Neural progenitor cell (in vitro differentiated cells): ENCODE measurements at regions not wholly inside any gene's neighbourhood (a gene's known extent, or its start where the extent isn't known, plus 50 kb on each side); places are given as distances from the start of the nearest gene placed in this dataset.

Source experiments
- DNase-seq: peaks from one replicate; pipeline ENCODE4 v3.0.0-alpha.2; 2016; ENCODE audit warnings: low spot score
- H2AFZ ChIP-seq: fragments of 200-600 bp; sonication (generic); replicated peaks from 2 replicates; pipeline ENCODE4 v1.6.1; 2016; ENCODE audit warnings: antibody characterized with exemption
- H3F3A ChIP-seq: fragments of 200-600 bp; sonication (generic); 2 replicates; pipeline ENCODE4 v1.6.1; 2016; ENCODE audit warnings: antibody characterized with exemption, low read depth
- H3K27ac ChIP-seq: fragments of 200-600 bp; sonication (generic); 2 replicates; pipeline ENCODE4 v1.5.1; 2016; ENCODE audit warnings: mild to moderate bottlenecking
- H3K27me3 ChIP-seq: fragments of 200-600 bp; sonication (generic); 2 replicates; pipeline ENCODE4 v1.6.1; 2016; ENCODE audit warnings: mild to moderate bottlenecking, moderate library complexity
- H3K36me3 ChIP-seq: fragments of 200-600 bp; sonication (generic); 2 replicates; pipeline ENCODE4 v1.5.1; 2016
- H3K4me1 ChIP-seq: fragments of 200-600 bp; sonication (generic); 2 replicates; pipeline ENCODE4 v1.6.1; 2016; ENCODE audit warnings: mixed run types
- H3K4me2 ChIP-seq: fragments of 200-600 bp; sonication (generic); 2 replicates; pipeline ENCODE4 v1.6.1; 2016
- H3K4me3 ChIP-seq: fragments of 200-600 bp; sonication (generic); 2 replicates; pipeline ENCODE4 v1.5.1; 2016
- H3K79me2 ChIP-seq: fragments of 200-600 bp; sonication (generic); 2 replicates; pipeline ENCODE4 v1.6.1; 2016; ENCODE audit warnings: low read depth
- H3K9ac ChIP-seq: fragments of 200-600 bp; sonication (generic); 2 replicates; pipeline ENCODE4 v1.6.1; 2016
- H3K9me3 ChIP-seq: fragments of 200-600 bp; sonication (generic); 2 replicates; pipeline ENCODE4 v1.5.1; 2016; ENCODE audit warnings: low read depth
- H4K20me1 ChIP-seq: fragments of 200-600 bp; sonication (generic); 2 replicates; pipeline ENCODE4 v1.6.1; 2016; ENCODE audit warnings: low read depth
- H3K27ac Mint-ChIP-seq: 3 replicates; pipeline ENCODE4 v1.8.0; 2021; ENCODE audit warnings: mixed read lengths
- H3K27me3 Mint-ChIP-seq: 2 replicates; pipeline ENCODE4 v1.8.0; 2022; ENCODE audit warnings: low read depth, mild to moderate bottlenecking, inconsistent platforms, moderate library complexity, mixed read lengths; ENCODE audit not compliant: insufficient read depth
- H3K36me3 Mint-ChIP-seq: 3 replicates; pipeline ENCODE4 v1.8.0; 2021; ENCODE audit warnings: mixed read lengths
- H3K4me1 Mint-ChIP-seq: 3 replicates; pipeline ENCODE4 v1.8.0; 2021; ENCODE audit warnings: mixed read lengths
- H3K4me3 Mint-ChIP-seq: 3 replicates; pipeline ENCODE4 v1.8.0; 2021; ENCODE audit warnings: mild to moderate bottlenecking, moderate library complexity, mixed read lengths
- H3K9me3 Mint-ChIP-seq: 3 replicates; pipeline ENCODE4 v1.8.0; 2020; ENCODE audit warnings: mixed read lengths
- EZH2 ChIP-seq: fragments of 200-600 bp; sonication (generic); IDR thresholded peaks from 2 replicates; pipeline ENCODE4 v1.6.1; 2017; ENCODE audit warnings: antibody characterized with exemption, mild to moderate bottlenecking, moderate library complexity
- EZH2phosphoT487 ChIP-seq: fragments of 200-600 bp; sonication (generic); IDR thresholded peaks from 2 replicates; pipeline ENCODE4 v1.6.1; 2017; ENCODE audit warnings: antibody characterized with exemption
- TF ChIP-seq, protein P1 (sequence below): fragments of 200-600 bp; sonication (generic); IDR thresholded peaks from 2 replicates; pipeline ENCODE4 v1.5.1; 2017; ENCODE audit warnings: antibody characterized with exemption, mild to moderate bottlenecking

DNA sequence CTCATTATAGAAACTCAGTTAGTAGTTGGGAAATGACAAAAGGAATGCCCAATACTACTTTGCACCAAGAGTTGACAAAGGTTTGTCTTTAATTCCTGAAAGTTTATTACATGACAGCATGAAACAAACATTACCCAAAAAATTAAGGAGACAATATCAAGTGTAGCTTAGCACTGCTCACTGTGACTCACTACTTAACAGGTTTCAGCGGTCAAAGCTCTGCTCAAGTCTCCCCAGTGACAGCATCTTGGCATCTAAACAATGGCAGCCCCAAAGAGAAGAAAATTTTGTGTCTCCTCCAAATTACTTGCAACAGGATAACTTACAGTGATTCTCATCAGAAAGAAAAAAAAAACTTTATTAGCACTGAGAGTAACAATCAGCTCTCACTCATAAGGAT is 1030.2 kb downstream of the EFNA5 start:
- no peaks in the 10 kb centered on the region for H3K9me3 Mint-ChIP-seq
- TF ChIP-seq EZH2 (no peak), EZH2phosphoT487 (no peak)
- TF ChIP-seq, protein P1, sequence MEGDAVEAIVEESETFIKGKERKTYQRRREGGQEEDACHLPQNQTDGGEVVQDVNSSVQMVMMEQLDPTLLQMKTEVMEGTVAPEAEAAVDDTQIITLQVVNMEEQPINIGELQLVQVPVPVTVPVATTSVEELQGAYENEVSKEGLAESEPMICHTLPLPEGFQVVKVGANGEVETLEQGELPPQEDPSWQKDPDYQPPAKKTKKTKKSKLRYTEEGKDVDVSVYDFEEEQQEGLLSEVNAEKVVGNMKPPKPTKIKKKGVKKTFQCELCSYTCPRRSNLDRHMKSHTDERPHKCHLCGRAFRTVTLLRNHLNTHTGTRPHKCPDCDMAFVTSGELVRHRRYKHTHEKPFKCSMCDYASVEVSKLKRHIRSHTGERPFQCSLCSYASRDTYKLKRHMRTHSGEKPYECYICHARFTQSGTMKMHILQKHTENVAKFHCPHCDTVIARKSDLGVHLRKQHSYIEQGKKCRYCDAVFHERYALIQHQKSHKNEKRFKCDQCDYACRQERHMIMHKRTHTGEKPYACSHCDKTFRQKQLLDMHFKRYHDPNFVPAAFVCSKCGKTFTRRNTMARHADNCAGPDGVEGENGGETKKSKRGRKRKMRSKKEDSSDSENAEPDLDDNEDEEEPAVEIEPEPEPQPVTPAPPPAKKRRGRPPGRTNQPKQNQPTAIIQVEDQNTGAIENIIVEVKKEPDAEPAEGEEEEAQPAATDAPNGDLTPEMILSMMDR, result no peak

DNA sequence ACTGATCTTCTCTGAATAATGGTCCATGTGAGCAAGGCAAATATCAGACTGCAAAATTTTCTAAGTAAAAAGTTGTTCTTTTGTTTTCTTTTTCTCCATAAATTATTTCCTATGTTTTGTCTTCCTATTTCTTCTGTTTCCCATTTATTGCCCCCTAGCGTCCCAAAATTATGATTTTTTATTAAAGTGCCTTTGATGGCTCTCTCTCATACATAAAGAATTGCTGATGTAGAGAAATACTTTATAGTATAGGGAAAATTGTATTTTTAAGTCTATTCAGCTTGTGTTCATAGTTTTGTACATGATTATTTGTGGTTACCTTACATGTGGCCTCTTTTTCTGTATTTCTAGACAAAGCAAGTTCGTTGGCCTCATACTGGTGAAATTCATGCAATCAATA is 1031.2 kb downstream of the EFNA5 start:
- H3K36me3 Mint-ChIP-seq, result no peaks in the 10 kb centered on the region
- H3K4me3 ChIP-seq, result no peak overlapping the region
- H3K4me3 Mint-ChIP-seq, result no peak overlapping the region
- H3K27ac Mint-ChIP-seq, result no peak overlapping the region
- no peaks in the 10 kb centered on the region for H3K4me1 ChIP-seq
- TF ChIP-seq EZH2phosphoT487 (no peak), EZH2 (no peak)
- TF ChIP-seq, protein P1, result no peak
- no peaks in the 10 kb centered on the region for H4K20me1 ChIP-seq
- no peak overlapping the region for H3K27ac ChIP-seq
- no peaks in the 10 kb centered on the region for H3K79me2 ChIP-seq
- no peak overlapping the region for H2AFZ ChIP-seq
- no peaks in the 10 kb centered on the region for H3K36me3 ChIP-seq
- H3K9ac ChIP-seq, result no peak overlapping the region
- no peak overlapping the region for H3K4me2 ChIP-seq
- no peaks in the 10 kb centered on the region for H3K27me3 Mint-ChIP-seq
- H3K27me3 ChIP-seq, result no peaks in the 10 kb centered on the region
- DNase-seq, result no peak
- no peaks in the 10 kb centered on the region for H3K4me1 Mint-ChIP-seq
- H3K9me3 ChIP-seq, result no peaks in the 10 kb centered on the region
- no peaks in the 10 kb centered on the region for H3F3A ChIP-seq
- no peaks in the 10 kb centered on the region for H3K9me3 Mint-ChIP-seq

More for the DNA sequence above, 1030.2 kb downstream of the EFNA5 start:
- Histone ChIP-seq H2AFZ (no peak overlapping the region), H3K4me1 (no peaks in the 10 kb centered on the region), H3K27ac (no peak overlapping the region), H3K4me3 (no peak overlapping the region), H3K36me3 (no peaks in the 10 kb centered on the region), H3F3A (no peaks in the 10 kb centered on the region), H4K20me1 (no peaks in the 10 kb centered on the region), H3K4me2 (no peak overlapping the region), H3K27me3 (no peaks in the 10 kb centered on the region), H3K9ac (no peak overlapping the region), H3K79me2 (no peaks in the 10 kb centered on the region), H3K9me3 (no peaks in the 10 kb centered on the region)
- Mint-ChIP-seq H3K4me3 (no peak overlapping the region), H3K4me1 (no peaks in the 10 kb centered on the region), H3K27ac (no peak overlapping the region), H3K36me3 (no peaks in the 10 kb centered on the region), H3K27me3 (no peaks in the 10 kb centered on the region)
- DNase-seq, result no peak

DNA sequence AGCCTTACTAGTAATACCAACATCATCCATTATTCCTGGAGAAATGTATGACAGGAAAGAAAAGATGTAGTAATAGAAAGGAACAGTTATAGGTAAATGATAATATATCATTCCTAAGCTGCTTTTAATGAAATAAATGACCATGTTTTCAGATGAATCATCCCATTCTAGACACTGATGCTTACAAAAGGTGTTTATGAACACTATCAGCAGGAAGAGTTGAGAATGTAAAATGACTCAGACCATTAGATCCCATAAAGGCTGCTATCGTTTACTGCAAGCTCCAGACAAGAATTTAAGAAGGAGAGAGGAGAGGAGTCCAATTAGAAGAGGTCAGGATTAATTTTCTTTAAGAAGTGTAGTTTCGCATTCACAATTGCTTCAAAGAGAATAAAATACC is 1033.5 kb downstream of the EFNA5 start:
- Histone ChIP-seq H3F3A (no peaks in the 10 kb centered on the region), H3K79me2 (no peaks in the 10 kb centered on the region), H3K4me2 (no peak overlapping the region), H3K9me3 (no peaks in the 10 kb centered on the region), H4K20me1 (no peaks in the 10 kb centered on the region), H3K36me3 (no peaks in the 10 kb centered on the region), H3K4me1 (no peaks in the 10 kb centered on the region), H2AFZ (no peak overlapping the region), H3K27me3 (no peaks in the 10 kb centered on the region), H3K9ac (no peak overlapping the region), H3K4me3 (no peak overlapping the region), H3K27ac (no peak overlapping the region)
- no peaks in the 10 kb centered on the region for H3K36me3 Mint-ChIP-seq
- no peaks in the 10 kb centered on the region for H3K27me3 Mint-ChIP-seq
- no peaks in the 10 kb centered on the region for H3K4me1 Mint-ChIP-seq
- no peak for DNase-seq
- no peaks in the 10 kb centered on the region for H3K9me3 Mint-ChIP-seq
- TF ChIP-seq EZH2, result no peak
- no peak for TF ChIP-seq EZH2phosphoT487
- TF ChIP-seq, protein P1, result no peak
- no peak overlapping the region for H3K4me3 Mint-ChIP-seq
- H3K27ac Mint-ChIP-seq, result no peak overlapping the region
